Nephron (organoid): ENCODE measurements at regions not wholly inside any gene's neighbourhood (a gene's known extent, or its start where the extent isn't known, plus 50 kb on each side); places are given as distances from the start of the nearest gene placed in this dataset.
A peak's percentile ranks its signal among the peaks of the same experiment; 100 is the strongest.

Experiments
- H3K27ac Mint-ChIP-seq, 3 experiments: 2 replicates each; pipeline ENCODE4 v1.8.0; 2020; ENCODE audit warnings: mixed read lengths in 3 of 3, mild to moderate bottlenecking in 2 of 3, moderate library complexity in 1 of 3
- H3K27me3 Mint-ChIP-seq: 2 replicates; pipeline ENCODE4 v1.8.0; 2021; ENCODE audit warnings: low read depth, mild to moderate bottlenecking, moderate library complexity, mixed read lengths
- H3K36me3 Mint-ChIP-seq: 2 replicates; pipeline ENCODE4 v1.8.0; 2020; ENCODE audit warnings: low read depth, mixed read lengths
- H3K4me1 Mint-ChIP-seq: 2 replicates; pipeline ENCODE4 v1.8.0; 2020; ENCODE audit warnings: mixed read lengths
- H3K4me3 Mint-ChIP-seq, 3 experiments: 2 replicates each; pipeline ENCODE4 v1.8.0; 2020; ENCODE audit warnings: mild to moderate bottlenecking in 3 of 3, mixed read lengths in 3 of 3, moderate library complexity in 2 of 3
- H3K9me3 Mint-ChIP-seq: 2 replicates; pipeline ENCODE4 v1.8.0; 2020; ENCODE audit warnings: mixed read lengths
- CTCF ChIP-seq, 3 experiments: fragments of 200-600 bp; sonication (generic); IDR thresholded peaks; one replicate each; pipeline ENCODE4 v1.5.0; 2021; ENCODE audit warnings: antibody characterized with exemption in 3 of 3; ENCODE audit not compliant: unreplicated experiment in 3 of 3

GRCh38 chr5:3411363-3411762, 184.3 kb upstream of the IRX1 start:
- Mint-ChIP-seq H3K27me3 (peaks cover 19% of the 10 kb centered on the region), H3K27ac (no peak overlapping the region), H3K4me1 (peaks cover 4% of the 10 kb centered on the region), H3K9me3 (peaks cover 33% of the 10 kb centered on the region), H3K4me3 (no peak overlapping the region), H3K36me3 (peaks cover 6% of the 10 kb centered on the region)
- no peak for TF ChIP-seq CTCF (IDR thresholded peaks at IDR 0.05; ENCODE audit: unreplicated experiment in 3 of 3)

- Mint-ChIP-seq H3K4me3 (no peak overlapping the region), H3K4me1 (no peaks in the 10 kb centered on the region), H3K36me3 (peaks cover 6% of the 10 kb centered on the region), H3K27ac (no peak overlapping the region), H3K27me3 (peaks cover 10% of the 10 kb centered on the region), H3K9me3 (peaks cover 18% of the 10 kb centered on the region)
- no peak for TF ChIP-seq CTCF (IDR thresholded peaks at IDR 0.05; ENCODE audit: unreplicated experiment in 3 of 3)
Observed at GRCh38 chr5:3401635-3402034, 194.0 kb upstream of the IRX1 start.

GRCh38 chr5:3400659-3401058, 195.0 kb upstream of the IRX1 start:
- Mint-ChIP-seq H3K4me3 (no peak overlapping the region), H3K27me3 (peaks cover 14% of the 10 kb centered on the region), H3K9me3 (peaks cover 14% of the 10 kb centered on the region), H3K36me3 (peaks cover 6% of the 10 kb centered on the region), H3K4me1 (peaks cover under 1% of the 10 kb centered on the region), H3K27ac (no peak overlapping the region)
- no peak for TF ChIP-seq CTCF (IDR thresholded peaks at IDR 0.05; ENCODE audit: unreplicated experiment in 3 of 3)

GRCh38 chr5:3394891-3395599, 200.6 kb upstream of the IRX1 start:
- Mint-ChIP-seq H3K36me3 (peaks cover 6% of the 10 kb centered on the region), H3K4me3 (peak overlapping the region in 1 of 3 experiments; percentile 30), H3K27ac (no peak overlapping the region), H3K4me1 (peaks cover 13% of the 10 kb centered on the region), H3K27me3 (peaks cover 51% of the 10 kb centered on the region), H3K9me3 (peaks cover 10% of the 10 kb centered on the region)
- no peak for TF ChIP-seq CTCF (IDR thresholded peaks at IDR 0.05; ENCODE audit: unreplicated experiment in 3 of 3)

GRCh38 chr5:3393920-3394597, 201.6 kb upstream of the IRX1 start:
- TF ChIP-seq CTCF (IDR thresholded peaks at IDR 0.05; ENCODE audit: unreplicated experiment in 3 of 3), result no peak
- peaks cover 13% of the 10 kb centered on the region for H3K4me1 Mint-ChIP-seq
- no peak overlapping the region for H3K4me3 Mint-ChIP-seq

More at GRCh38 chr5:3393920-3394597, 201.6 kb upstream of the IRX1 start:
- Mint-ChIP-seq H3K9me3 (no peaks in the 10 kb centered on the region), H3K36me3 (no peaks in the 10 kb centered on the region), H3K27me3 (peaks cover 59% of the 10 kb centered on the region), H3K27ac (no peak overlapping the region)
